HG02840 (cell line): ENCODE measurements at regions not wholly inside any gene's neighbourhood (a gene's known extent, or its start where the extent isn't known, plus 50 kb on each side); places are given as distances from the start of the nearest gene placed in this dataset.
"Not testable (repeated sequence)": the region's sequence is repeated elsewhere in the genome, so short reads cannot be mapped to it uniquely, and the experiment has no call there.

Experiments
- ATAC-seq: cut with Tn5 transposase; IDR thresholded peaks from one replicate; pipeline ENCODE4 v1.9.1; 2021; ENCODE audit warnings: mild to moderate bottlenecking, moderate library complexity, moderate number of reproducible peaks; ENCODE audit not compliant: unreplicated experiment, low FRiP score

DNA sequence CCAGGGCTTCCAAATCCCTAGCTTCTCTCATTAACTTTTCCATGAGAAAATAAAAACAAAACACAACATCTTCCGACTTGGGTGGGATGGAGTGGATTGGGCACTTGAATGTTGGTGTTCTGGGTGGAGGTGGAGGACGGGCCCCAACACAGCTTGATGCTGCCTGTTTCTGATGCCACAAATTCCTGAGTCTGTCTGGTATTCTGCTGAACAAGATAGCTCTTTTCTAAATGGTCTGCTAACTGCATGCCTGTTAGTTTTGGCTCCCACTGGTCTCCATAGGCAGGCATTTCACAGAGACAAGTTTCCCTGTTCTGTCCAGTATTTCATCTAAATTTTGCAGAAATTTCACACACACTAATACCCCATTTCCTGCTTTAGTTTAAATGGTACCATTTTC, 160.9 kb upstream of the FZD8 start:
- ATAC-seq = no peak

DNA sequence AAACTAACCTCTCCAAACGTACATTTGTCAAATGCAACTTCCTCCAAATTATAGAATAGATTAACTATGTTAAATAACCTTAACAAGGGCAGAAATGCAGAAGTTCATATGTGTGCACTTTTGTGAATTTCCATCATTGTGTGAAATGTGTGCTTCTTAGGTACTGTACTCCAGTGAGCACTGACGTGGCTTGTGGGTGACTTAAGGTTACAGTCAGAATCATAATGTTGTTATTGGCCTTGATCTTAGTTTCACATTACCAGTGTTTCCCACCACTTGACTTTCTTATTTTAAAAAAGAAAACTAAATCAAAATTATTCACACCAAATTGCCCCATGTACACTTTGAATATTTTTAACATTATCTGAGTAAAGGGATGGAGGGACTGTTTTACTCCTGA, 155.1 kb upstream of the FZD8 start:
- no peak for ATAC-seq

DNA sequence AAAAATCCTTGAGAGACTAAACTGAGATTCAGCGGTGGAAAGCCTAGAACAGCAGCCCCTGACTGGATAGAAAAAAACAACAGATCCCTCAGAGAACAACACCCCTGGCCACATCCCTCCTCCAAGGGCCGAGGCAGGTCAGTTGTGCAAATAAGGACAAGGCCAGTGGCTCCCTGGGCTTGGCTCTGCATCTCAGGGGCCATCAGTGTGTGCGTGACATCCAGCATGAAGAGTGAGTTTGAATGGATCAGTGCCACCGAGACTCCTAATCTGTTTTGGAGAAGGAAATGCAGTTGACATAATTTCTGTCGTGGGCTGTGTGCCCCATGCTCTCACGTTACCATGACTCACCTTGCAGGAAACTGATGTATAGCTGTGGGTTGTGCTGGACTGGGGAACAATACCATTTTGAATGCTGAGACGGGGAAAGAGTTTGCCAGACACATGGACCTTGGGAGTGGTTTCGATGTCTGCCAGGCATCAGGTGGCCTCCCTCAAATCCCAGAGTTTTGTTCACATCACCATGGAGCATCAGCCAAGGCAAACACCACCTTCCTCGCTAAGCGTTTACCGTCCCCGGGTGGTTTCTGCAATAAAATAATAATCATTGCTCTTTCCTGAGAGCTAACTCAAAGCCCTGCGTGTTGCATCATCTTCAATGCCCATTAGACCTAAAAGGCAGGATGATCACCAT, 153.2 kb upstream of the FZD8 start:
- no peak for ATAC-seq

DNA sequence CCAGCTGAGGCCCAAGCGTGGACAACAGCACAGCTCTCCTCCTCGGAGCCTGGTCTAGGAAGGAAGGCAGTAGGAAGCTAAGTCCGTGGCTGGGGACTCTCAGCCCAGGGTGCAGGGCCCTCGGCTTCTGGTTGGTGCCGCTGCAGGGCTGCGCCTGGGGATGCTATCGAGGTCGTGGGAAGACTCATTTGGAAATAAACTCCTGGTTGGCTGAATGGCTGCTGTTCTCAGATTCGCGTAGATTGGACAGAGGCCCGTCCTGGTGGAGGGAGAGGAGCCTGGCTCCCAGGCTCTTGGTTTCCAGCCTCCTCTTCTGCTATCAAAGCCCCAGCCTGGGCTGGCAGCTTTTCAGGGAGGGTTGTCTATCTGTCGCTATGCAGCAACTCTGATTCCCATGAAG, 152.6 kb upstream of the FZD8 start:
- no peak for ATAC-seq

DNA sequence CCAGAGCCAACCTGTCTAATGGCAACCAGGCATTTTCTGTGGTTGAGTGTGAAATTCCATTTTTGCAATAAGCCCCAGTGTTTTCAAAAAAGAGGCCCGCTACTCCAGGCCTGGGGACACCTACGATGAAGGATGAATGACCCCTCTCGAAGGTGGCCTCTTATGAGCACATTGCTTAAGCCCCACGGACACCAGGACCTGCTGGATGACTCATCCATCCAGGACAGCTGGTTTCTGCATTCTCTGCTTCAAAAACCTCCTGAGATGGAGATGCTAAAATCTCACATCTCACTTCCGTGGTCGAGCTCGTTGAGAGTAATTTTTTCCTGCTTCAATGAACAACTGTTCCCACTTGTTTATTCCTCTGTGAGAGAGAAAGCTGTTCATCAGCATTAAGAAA, 150.2 kb upstream of the FZD8 start:
- no peak for ATAC-seq

DNA sequence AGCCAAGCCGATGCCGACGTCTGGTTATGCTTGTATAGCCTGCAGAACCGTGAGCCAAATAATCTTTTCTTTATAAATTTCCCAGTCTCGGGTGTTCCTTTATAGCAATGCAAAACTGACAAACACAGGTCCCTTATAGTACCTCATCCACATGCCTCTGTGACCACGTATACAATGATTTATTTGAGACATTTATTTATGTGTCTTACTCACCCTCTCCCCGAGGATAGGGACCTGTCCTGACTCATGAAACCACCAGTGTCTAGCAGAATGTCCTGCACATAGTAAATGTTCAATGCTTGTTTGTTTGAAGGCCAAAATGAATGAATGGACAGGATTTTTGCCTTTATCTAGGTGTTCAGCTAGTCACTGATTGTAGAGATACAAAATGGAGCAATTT, 147.9 kb upstream of the FZD8 start:
- ATAC-seq = no peak

DNA sequence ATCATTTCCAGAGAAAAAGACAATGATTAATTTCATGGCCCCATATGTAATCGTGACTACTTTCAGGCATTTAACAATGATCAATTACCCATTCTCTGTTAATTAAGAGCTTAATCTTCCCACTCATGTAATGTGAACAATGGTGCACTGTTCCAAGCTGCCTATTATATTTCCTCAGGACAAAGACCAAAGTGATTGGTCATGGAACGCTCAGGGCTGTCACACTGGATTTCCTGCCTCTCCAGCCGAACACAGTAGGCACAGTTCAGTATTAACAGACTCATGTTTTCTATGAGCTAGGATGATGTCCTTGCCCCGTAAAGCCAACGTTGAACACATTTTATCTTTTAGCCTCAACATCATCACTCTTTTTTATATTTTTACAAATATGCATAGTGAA, 142.7 kb upstream of the FZD8 start:
- ATAC-seq = no peak

DNA sequence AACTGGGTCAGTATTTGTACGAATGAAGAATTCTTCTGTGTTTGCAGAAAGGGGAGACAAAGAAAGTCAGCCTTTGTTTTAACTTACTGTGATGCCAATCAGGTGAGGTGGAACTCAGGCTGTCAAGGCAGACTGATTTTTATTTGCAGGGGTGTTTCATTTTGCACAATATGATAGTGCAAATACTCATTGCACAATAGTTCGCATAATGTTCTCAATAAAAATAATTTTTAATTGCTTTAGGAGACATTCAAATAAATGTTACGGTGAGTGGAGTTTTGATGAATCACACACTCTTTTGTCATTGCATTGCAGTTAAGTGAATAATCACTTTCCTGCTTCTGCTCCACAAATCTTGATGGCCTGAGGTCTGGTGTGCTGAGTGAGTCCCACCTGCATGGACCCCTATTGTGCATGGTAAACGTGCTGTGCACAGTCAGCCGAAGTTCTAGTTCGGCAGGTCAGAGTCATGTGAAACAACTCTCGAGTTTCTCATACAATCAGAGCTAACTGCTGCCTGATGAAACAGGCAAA, 141.3 kb upstream of the FZD8 start:
- ATAC-seq = no peak

DNA sequence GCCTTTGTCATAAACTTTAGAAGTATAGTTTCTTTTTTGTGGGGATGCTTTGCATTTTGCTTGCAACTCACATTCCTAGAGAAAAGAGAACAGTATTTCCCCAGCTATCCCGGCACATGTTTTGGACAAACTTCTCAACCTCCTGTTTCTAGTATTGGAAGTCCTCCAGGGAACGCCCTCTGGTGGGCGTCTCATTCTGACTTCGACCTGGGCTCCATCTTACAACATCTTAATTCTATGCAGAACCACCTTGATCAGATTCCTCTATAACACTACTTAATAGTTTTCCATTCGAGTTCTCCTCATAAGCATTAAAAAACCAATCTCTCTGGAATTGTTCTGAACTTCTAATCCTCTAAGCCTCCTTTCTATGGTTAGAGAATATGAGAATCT, 139.5 kb upstream of the FZD8 start:
- no peak for ATAC-seq

DNA sequence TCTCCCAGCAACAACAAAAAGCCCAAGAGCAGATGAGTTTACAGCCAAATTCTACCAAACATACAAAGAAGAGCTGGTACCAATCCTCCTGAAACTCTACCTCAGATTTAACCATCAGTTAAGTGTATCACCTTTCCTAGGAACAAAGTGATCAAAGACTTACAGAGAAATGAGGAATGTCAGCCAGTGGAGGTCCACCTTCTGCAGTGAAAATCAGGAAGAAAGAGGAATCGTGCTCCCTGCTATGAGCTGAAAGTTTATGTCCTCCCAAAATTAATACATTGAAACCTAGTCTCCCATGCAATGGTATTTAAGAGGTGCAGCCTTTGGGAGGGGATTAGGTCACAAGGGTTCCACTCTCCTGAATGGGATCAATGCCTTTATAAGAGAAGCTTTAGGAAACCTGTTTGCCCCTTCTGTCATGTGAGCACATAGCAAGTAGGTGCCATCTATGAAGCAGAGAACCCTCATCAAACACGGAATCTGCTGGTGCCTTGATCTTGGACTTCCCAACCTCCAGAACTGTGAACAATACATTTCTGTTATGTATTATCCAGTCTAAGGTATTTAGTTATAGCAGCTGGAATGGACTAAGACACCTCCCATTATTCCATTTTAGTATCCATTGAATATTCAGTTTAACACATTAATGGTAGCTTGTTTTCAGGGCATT, 139.0 kb upstream of the FZD8 start:
- no peak for ATAC-seq

DNA sequence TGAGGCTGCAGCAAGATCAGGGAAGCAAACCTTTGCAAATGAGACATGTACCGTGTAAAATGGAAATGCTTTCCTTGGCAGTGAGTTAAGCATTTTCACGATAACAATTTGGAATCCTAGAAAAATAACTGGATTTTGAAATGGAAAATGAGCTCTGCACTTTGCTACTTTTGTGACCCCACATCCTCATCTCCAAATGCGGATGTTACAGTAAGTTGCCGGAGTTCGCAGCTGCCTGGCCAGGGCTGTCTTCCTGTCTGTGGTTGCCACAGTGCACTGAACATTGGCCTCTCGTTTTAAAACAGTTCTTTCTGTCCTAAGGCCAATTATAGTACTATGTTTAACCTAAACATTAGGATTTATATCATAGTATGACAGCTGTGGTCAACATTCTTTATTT, 136.2 kb upstream of the FZD8 start:
- no peak for ATAC-seq

DNA sequence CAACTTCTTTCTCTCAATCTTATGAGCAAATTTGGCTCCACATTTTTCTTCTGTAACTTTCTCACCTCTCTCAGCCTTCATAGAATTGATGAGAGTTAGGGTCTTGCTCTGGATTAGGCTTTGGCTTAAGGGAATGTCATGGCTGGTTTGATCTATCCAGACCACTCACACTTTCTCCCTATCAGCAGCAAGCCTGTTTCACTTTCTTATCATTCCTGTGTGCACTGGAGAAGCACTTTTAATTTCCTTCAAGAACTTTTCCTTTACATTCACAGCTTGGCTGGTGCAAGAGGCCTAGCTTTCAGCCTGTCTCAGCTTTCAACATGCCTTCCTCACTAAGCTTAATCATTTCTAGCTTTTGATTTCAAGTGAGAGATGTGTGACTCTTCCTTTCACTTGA, 134.5 kb upstream of the FZD8 start:
- not testable (repeated sequence) for ATAC-seq

DNA sequence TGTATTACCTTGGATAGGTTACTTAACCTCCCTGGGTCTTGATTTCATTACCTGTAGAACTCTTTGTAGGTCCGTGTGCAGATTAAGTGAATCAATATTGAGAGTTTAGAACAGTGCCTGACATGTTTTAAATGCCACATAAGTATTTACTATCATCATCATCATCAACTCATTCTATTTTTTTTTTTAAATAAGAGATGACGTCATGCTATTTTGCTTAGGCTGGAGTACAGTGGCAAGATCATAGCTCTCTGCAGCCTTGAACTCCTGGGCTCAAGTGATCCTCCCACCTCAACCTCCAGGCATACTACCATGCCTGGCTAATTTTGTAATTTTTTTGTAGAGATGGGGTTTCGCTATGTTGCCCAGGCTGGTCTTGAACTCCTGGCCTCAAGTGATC, 132.0 kb upstream of the FZD8 start:
- ATAC-seq = no peak

DNA sequence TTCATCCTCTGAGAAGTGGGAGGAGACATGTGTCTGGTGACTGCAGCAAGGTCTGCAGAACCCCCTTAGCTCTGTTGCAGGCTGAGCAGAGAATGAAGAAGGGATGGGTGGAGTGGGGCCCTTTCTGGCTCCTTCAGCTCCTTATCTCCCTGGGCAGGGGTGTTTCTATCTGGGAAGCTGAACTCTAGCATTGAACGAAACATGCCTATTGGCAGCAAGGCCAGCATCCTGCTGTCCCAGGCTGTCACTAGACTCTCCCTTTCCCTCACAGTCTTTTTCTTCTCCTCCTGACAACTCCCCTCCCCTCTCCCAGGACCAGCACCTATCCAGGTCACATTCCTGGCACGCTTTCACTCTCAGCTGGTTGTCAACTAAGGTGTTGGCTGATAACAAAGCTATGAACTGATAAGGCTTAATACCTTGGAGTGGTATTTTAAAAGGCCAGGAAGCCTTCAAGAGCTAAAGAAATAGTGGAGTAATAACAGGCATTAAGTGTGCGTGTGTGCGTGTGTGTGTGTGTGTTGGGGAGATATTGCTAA, 128.8 kb upstream of the FZD8 start:
- ATAC-seq = no peak

DNA sequence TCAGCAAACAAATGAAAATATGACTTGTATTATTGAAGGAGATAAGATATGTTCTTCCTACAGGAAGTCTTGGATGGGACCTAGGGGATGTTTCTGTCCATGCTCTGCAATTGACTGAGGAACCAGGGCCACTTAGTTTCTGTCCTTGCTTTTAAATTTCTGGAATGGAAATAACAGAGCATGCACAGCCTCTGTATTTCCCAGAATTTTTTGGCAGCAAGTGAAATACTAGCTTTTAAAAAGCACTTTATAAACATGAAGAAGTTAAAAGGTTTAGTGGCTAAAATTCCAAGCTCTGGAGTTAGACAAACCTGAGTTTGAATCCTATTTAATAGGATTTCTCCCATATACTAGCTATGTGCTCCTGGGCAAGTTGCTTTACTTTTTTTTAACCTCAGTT, 127.7 kb upstream of the FZD8 start:
- no peak for ATAC-seq

DNA sequence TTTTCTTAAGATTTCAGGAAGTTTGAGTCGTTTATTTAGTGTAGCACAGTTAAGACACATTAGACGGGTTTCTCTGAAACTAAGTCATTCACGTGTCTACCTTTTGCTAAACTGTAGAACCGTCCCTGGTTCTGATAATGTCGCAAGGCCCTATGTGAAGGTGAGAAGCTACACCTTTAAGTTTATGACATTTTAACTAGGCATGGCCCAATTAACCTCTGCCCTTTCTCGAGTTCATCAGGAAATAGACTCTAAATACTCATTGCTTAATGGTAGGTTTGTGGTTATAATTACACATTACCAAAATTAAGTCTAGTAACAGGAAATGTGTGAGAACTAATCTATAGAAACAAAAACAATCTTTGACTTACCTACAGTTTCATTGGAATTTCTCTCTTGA, 126.6 kb upstream of the FZD8 start:
- ATAC-seq = no peak

DNA sequence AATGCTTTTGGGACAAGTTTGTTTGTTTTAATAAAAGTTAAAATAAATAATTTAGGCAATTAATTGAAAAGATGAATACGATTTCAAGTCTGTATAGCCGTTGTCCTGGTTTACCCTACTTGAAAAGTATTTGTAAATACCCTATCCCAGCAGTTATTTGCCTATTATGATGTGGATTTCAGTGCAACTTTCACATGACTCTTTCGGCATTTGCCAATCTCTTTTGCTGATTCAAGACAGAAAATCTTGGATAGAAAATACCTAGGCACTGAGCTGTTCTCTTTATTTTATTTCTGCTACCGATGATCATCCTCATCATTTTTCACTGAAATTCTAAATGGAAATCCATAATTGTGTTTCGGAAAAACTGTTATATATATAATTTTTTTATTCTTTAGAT, 125.9 kb upstream of the FZD8 start:
- ATAC-seq = no peak

DNA sequence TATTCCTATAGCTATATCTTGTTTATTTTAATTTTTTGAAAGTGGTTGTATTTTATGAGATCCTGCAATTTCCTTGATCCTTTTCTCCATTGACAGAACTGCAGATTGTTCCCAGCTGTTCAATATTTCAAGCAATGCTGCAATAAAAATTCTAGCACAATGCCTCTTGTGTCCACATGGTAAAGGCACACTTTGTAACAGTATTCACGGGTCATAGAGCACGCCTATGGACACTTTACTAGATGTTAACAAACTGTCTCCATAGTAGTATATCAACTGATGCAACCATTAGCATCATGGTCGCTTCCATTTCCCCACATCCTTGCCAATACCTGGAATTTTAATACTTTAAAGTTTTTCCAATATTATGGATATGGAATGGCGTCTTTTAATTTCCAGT, 123.9 kb upstream of the FZD8 start:
- no peak for ATAC-seq

DNA sequence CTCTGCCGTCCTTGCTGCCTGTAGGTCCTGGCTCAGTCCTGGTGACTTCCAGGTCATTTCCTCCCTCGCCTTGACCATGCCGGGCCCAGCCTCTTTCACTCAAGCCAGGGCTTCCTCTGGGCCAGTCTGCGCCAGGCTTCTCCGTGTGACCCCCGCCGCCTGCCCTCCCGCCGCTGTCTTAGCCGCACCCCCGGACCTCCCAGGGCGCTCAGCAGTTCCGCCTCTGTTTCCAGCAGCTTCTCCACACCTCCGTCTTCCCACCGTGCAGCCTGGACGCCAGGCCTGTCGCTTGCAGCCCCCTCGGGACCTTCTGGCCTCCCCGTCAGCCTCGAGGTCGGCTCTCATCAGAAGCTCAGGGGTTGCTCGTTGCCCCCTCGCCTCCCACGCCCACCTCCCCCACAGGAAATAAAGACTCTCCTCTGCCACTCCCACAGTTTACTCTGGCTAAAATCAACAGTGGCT, 123.0 kb upstream of the FZD8 start:
- no peak for ATAC-seq

DNA sequence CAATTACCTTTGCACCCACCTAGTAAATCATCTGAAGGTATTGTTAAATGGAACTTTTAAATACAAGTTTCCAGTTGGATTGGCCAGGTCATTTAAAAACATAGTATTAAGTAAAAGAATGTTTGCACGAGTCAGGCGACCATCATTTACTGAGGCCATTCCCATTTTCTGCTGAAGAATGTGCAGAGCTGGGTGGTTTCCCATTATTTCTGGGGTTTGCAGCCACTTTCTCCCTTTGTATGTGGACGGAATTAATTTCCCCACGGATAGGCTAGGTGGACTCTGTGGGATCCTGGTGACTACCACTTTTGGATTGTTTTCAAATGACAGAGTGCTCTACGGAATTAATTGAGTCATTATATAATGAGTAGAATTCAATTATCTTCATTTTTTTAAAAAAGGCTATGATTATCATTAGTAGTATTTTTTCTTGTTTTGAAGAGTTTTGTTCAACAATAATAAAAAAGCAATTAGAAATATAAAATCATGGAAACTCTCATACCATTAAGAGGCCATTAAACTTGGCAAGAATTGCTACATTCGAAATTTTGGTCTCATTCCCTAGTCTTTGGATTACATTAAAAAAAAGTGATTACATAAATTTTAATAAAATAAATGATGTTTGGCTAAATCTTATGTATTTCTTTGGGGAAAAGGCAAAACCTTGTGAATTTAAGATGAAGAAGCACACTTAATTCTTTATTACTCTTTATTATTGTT, 120.4 kb upstream of the FZD8 start:
- ATAC-seq = no peak

DNA sequence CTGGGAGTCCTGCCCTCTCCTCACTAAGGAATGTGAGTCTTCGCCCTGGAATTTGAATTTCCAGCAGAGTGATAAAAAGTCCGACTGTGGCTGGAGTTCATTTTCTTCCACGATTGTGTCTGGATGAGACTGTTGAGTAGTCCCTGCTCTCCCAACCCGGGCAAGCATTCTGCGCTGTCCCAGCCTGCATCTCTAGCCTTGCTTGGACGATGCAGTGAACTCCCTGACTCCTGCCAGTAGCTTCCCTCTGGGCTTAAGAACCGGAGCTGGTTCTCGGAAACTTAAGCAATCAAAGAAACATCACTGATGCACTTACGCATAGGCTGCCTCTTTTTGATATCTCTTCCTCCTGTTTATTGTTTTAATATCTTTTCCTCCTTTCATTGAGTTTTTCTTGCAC, 116.0 kb upstream of the FZD8 start:
- ATAC-seq = no peak
